K562 (cell line): ENCODE measurements at regions not wholly inside any gene's neighbourhood (a gene's known extent, or its start where the extent isn't known, plus 50 kb on each side); places are given as distances from the start of the nearest gene placed in this dataset.

ENCODE experiments used
- ATAC-seq: fragments of 200-7000 bp; cut with Tn5 transposase; 3 replicates; pipeline ENCODE4 v1.9.1; 2020; ENCODE audit warnings: moderate library complexity
- BruUV-seq: library from RNA; stranded (reverse); fragments of 400-500 nt; replicated peaks from 2 replicates; lab custom pipeline; 2021; lab: Mats Ljungman, UMichigan
- CTCF ChIA-PET: fragments of 300-600 bp; formaldehyde crosslinking; extraction: SDS; loops from one replicate; lab custom pipeline; 2021; ENCODE audit warnings: low intra/inter-chr PET ratio; lab: Yijun Ruan, JAX
- POLR2A ChIA-PET: fragments of 300-600, 350-650 bp; sonication (Branson Sonifier 250); formaldehyde crosslinking; extraction: SDS; loops from one replicate; lab custom pipeline; 2021; ENCODE audit warnings: antibody characterized with exemption, inconsistent platforms; lab: Yijun Ruan, JAX
- DNase-seq, 4 experiments: peaks; one replicate each; pipeline versions ENCODE4 v3.0.0 to v3.0.0-alpha.2; 2011 to 2018; ENCODE audit warnings: low spot score in 3 of 4, mixed read lengths in 3 of 4; ENCODE audit errors: extremely low read depth in 1 of 4
- FAIRE-seq: peaks from 2 replicates; lab custom pipeline; 2011; peaks lifted over from hg19 to GRCh38; lab: Jason Lieb, UNC
- H2AFZ ChIP-seq: 2 replicates; pipeline ENCODE4 v1.6.0; 2011; ENCODE audit warnings: low read depth, low read length, control low read depth, inconsistent platforms
- H3K27ac ChIP-seq: fragments of 200-600 bp; 3 replicates; pipeline ENCODE4 v1.8.0; 2011; ENCODE audit warnings: low read depth, mild to moderate bottlenecking, control low read depth, inconsistent platforms, low read length, moderate library complexity, mixed read lengths; ENCODE audit errors: extremely low read depth
- H3K27me3 ChIP-seq, 2 experiments: fragments of 300-600 bp in 1 of 2; 2 replicates in 1 of 2; 3 replicates in 1 of 2; pipeline versions ENCODE4 v1.6.0 to v1.8.0; 2011; ENCODE audit warnings: inconsistent platforms in 2 of 2, low read length in 2 of 2, mild to moderate bottlenecking in 1 of 2, mixed read lengths in 1 of 2, moderate library complexity in 1 of 2; ENCODE audit not compliant: control insufficient read depth in 2 of 2, insufficient read depth in 2 of 2
- H3K36me3 ChIP-seq: fragments of 300-600 bp; 3 replicates; pipeline ENCODE4 v1.8.0; 2011; ENCODE audit warnings: mild to moderate bottlenecking, low read length, inconsistent platforms; ENCODE audit not compliant: control insufficient read depth, insufficient read depth
- H3K4me1 ChIP-seq, 2 experiments: fragments of 200-600 bp in 1 of 2; replicated peaks in 1 of 2; 2 replicates in 1 of 2; 3 replicates in 1 of 2; pipeline versions ENCODE4 v1.5.1 to v1.8.0; 2011; ENCODE audit warnings: inconsistent platforms in 2 of 2, low read length in 2 of 2, mild to moderate bottlenecking in 1 of 2, mixed read lengths in 1 of 2, moderate library complexity in 1 of 2; ENCODE audit not compliant: control insufficient read depth in 2 of 2, insufficient read depth in 2 of 2
- H3K4me2 ChIP-seq: 2 replicates; pipeline ENCODE4 v1.6.1; 2011; ENCODE audit warnings: low read length, control low read depth, inconsistent platforms, mixed read lengths; ENCODE audit not compliant: insufficient read depth
- H3K4me3 ChIP-seq: fragments of 200-600 bp; sonication (generic), shearing (Covaris generic); 2 replicates; pipeline ENCODE4 v1.5.1; 2016; ENCODE audit warnings: control low read depth, inconsistent platforms
- H3K79me2 ChIP-seq: fragments of 200-600 bp; 3 replicates; pipeline ENCODE4 v1.8.0; 2011; ENCODE audit warnings: low read length, inconsistent platforms; ENCODE audit not compliant: control insufficient read depth, insufficient read depth
- H3K9ac ChIP-seq, 2 experiments: 2 replicates each; pipeline versions ENCODE4 v1.6.0 to v1.6.1; 2011; ENCODE audit warnings: low read depth in 2 of 2, low read length in 2 of 2, control low read depth in 1 of 2, inconsistent platforms in 1 of 2, mild to moderate bottlenecking in 1 of 2, mixed read lengths in 1 of 2; ENCODE audit not compliant: insufficient read depth in 1 of 2
- H3K9me1 ChIP-seq: one replicate; pipeline ENCODE4 v1.6.0; 2011; ENCODE audit warnings: inconsistent platforms, mild to moderate bottlenecking, low read length, moderate library complexity; ENCODE audit not compliant: control insufficient read depth, insufficient read depth
- H3K9me3 ChIP-seq: replicated peaks from 2 replicates; pipeline ENCODE4 v1.5.1; 2011; ENCODE audit warnings: low read depth, low read length, inconsistent platforms; ENCODE audit not compliant: control insufficient read depth, insufficient read depth
- H4K20me1 ChIP-seq: replicated peaks from 2 replicates; pipeline ENCODE4 v1.6.1; 2011; ENCODE audit warnings: low read length, inconsistent platforms, mixed read lengths; ENCODE audit not compliant: control insufficient read depth, insufficient read depth
- BCL6 ChIP-seq: fragments of 250-450 bp; sonication (Bioruptor Pico); IDR thresholded peaks from 2 replicates; pipeline ENCODE4 v1.4.0; 2020
- C11orf30 ChIP-seq: fragments of 450-650 bp; IDR thresholded peaks from 2 replicates; pipeline ENCODE4 v1.6.1; 2016; ENCODE audit warnings: low read depth, mild to moderate bottlenecking
- CGGBP1 ChIP-seq: fragments of 250-450 bp; sonication (Bioruptor Pico); IDR thresholded peaks from 2 replicates; pipeline ENCODE4 v1.9.0; 2021; ENCODE audit warnings: mild to moderate bottlenecking
- FOXA1 ChIP-seq: fragments of 450-650 bp; IDR thresholded peaks from 2 replicates; pipeline ENCODE4 v1.6.1; 2016; ENCODE audit warnings: mild to moderate bottlenecking, borderline replicate concordance
- KLF16 ChIP-seq: IDR thresholded peaks from 2 replicates; pipeline ENCODE4 v1.6.1; 2016; ENCODE audit warnings: antibody characterized with exemption
- MCM7 ChIP-seq, 2 experiments: fragments of 450-650 bp; IDR thresholded peaks; 2 replicates each; pipeline ENCODE4 v1.6.1; 2016 to 2018
- NFE2 ChIP-seq: IDR thresholded peaks from 2 replicates; pipeline ENCODE4 v1.6.1; 2014; ENCODE audit warnings: antibody characterized with exemption, low read depth
- PBX2 ChIP-seq, 2 experiments: IDR thresholded peaks in 1 of 2; conservative IDR thresholded peaks in 1 of 2; 2 replicates each; pipeline ENCODE4 v1.6.1; 2016; ENCODE audit warnings: low read depth in 2 of 2, mild to moderate bottlenecking in 1 of 2, missing compliant biosample characterization in 1 of 2, missing genetic modification characterization in 1 of 2, moderate library complexity in 1 of 2
- RERE ChIP-seq: sonication (generic); formaldehyde crosslinking; IDR thresholded peaks from 2 replicates; pipeline ENCODE4 v1.8.0; 2023; ENCODE audit warnings: missing genetic modification reagents, mild to moderate bottlenecking, borderline replicate concordance
- SETDB1 ChIP-seq: IDR thresholded peaks from one replicate; pipeline ENCODE4 v1.6.1; 2012; ENCODE audit warnings: low read length, control low read depth, inconsistent platforms
- SP2 ChIP-seq: IDR thresholded peaks from 2 replicates; pipeline ENCODE4 v1.6.1; 2011; ENCODE audit warnings: mild to moderate bottlenecking, low read depth, low read length, moderate library complexity; ENCODE audit not compliant: poor library complexity, severe bottlenecking; ENCODE audit errors: extremely low read depth
- XRCC4 ChIP-seq: IDR thresholded peaks from one replicate; pipeline ENCODE4 v1.6.1; 2011; ENCODE audit not compliant: insufficient read depth, insufficient read length; ENCODE audit errors: extremely low read depth
- ZBTB43 ChIP-seq: sonication (generic); formaldehyde crosslinking; IDR thresholded peaks from 2 replicates; pipeline ENCODE4 v1.8.0; 2023; ENCODE audit warnings: mild to moderate bottlenecking, missing genetic modification reagents
- ZNF121 ChIP-seq: sonication (generic); formaldehyde crosslinking; conservative IDR thresholded peaks from 2 replicates; pipeline ENCODE4 v1.8.0; 2022; ENCODE audit warnings: missing genetic modification reagents
- ZNF3 ChIP-seq: fragments of 250-450 bp; sonication (Bioruptor Pico); IDR thresholded peaks from 2 replicates; pipeline ENCODE4 v1.5.0; 2021; ENCODE audit warnings: mild to moderate bottlenecking, moderate library complexity
- WGBS: fragments of 100-300 bp; shearing (Covaris generic); methylation state at CpG from one replicate; pipeline ENCODE4 v1.1.6; 2016; ENCODE audit warnings: low coverage, mixed read lengths; ENCODE audit not compliant: insufficient coverage; ENCODE audit errors: missing lambda C conversion rate; 5-methylcytosine and 5-hydroxymethylcytosine counted together
- in situ Hi-C: fragments of 300-500 bp; cut with MboI; formaldehyde crosslinking; loops from 4 replicates; pipeline ENCODE4 v1.15.0; 2018; ENCODE audit warnings: inconsistent platforms, mixed read lengths
- intact Hi-C: fragments of 100-400 bp; cut with micrococcal nuclease; formaldehyde crosslinking; loops from 2 replicates; pipeline ENCODE4 v1.14.2; 2022

GRCh38 chr2:114389021-114389420 is 53.4 kb upstream of the DPP10 start:
- FAIRE-seq, result no peak
- ATAC-seq, result no peak
- DNase-seq, result no peak
- Histone ChIP-seq H3K9ac (no peak overlapping the region), H3K9me1 (no peaks in the 10 kb centered on the region), H3K27ac (no peak overlapping the region), H3K4me1 (no peaks in the 10 kb centered on the region), H3K4me3 (no peak overlapping the region), H3K79me2 (no peaks in the 10 kb centered on the region), H3K9me3 (no peaks in the 10 kb centered on the region), H3K4me2 (no peak overlapping the region), H3K27me3 (no peaks in the 10 kb centered on the region), H4K20me1 (no peaks in the 10 kb centered on the region), H3K36me3 (no peaks in the 10 kb centered on the region), H2AFZ (no peak overlapping the region)
- no TSS peak for BruUV-seq
- WGBS, result 0% methylated on average over 4 of the region's 4 CpGs
- ChIA-PET CTCF (no interaction called here), POLR2A (no interaction called here)
- in situ Hi-C loops, result no loop called here
- intact Hi-C loops, result no loop called here
- TF ChIP-seq ZBTB43 (CRISPR knock-in tag) (no peak), NFE2 (no peak), SETDB1 (no peak), KLF16 (no peak), MCM7 (IDR thresholded peaks at IDR 0.05) (no peak), CGGBP1 (no peak), PBX2 (CRISPR knock-in tag; IDR thresholded peaks at IDR 0.05; ENCODE audit: low read depth) (no peak), PBX2 (tag; conservative IDR thresholded peaks at IDR 0.05; ENCODE audit: low read depth) (no peak), ZNF121 (CRISPR knock-in tag) (no peak), SP2 (no peak), C11orf30 (no peak), ZNF3 (no peak), XRCC4 (no peak), RERE (CRISPR knock-in tag) (no peak), FOXA1 (no peak), BCL6 (CRISPR knock-in tag) (no peak)
